ENCODE measurements at regions not wholly inside any gene's neighbourhood (a gene's known extent, or its start where the extent isn't known, plus 50 kb on each side); places are given as distances from the start of the nearest gene placed in this dataset.

DNA sequence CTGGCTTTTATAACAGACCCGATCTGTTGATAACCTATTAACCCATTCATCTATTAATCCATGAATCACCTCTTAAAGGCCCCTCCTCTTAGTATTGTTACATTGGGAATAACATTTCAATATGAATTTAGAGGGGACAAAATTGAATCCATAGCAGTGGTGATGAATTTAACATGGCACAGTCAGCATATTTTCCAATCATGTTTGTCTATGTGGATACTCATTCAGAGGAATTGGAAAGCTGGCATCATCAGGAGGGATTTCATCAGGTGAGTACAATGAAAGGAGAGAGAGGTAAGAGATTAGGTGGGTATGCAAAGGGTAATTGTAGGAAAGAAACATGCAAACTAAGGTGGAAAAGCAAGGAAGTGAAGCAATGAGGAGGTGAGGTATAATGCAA lies 59.6 kb upstream of the FOXN2 start:
- TF ChIP-seq ELF1 (tag; IDR thresholded peaks at IDR 0.05) = no peak
- no peak for TF ChIP-seq BCOR (IDR thresholded peaks at IDR 0.05)

Data from K562 (cell line).